ENCODE measurements at regions not wholly inside any gene's neighbourhood (a gene's known extent, or its start where the extent isn't known, plus 50 kb on each side); places are given as distances from the start of the nearest gene placed in this dataset.

GRCh38 chr1:232702911-232703310, 73.0 kb upstream of the SIPA1L2 start:
- H3K27ac ChIP-seq: no peak overlapping the region
- 87 to 94% methylated on average over 5 of the region's 5 CpGs for WGBS, 2 donors
- H3K36me3 ChIP-seq: no peaks in the 10 kb centered on the region
- peaks cover 0 to 27% (median 17%) of the 10 kb centered on the region in 4 donors for H3K4me1 ChIP-seq
- DNase-seq: no peak
- TF ChIP-seq POLR2A (IDR thresholded peaks at IDR 0.05) (no peak), POLR2AphosphoS5 (IDR thresholded peaks at IDR 0.05) (no peak)
- intact Hi-C loops (cut with DNase I): no loop called here
- no peaks in the 10 kb centered on the region for H3K27me3 ChIP-seq
- no peaks in the 10 kb centered on the region for H3K9me3 ChIP-seq
- H3K4me3 ChIP-seq: no peak overlapping the region

GRCh38 chr1:232704256-232704655, 74.3 kb upstream of the SIPA1L2 start:
- Histone ChIP-seq H3K36me3 (no peaks in the 10 kb centered on the region), H3K27me3 (no peaks in the 10 kb centered on the region), H3K27ac (peak overlapping the region; percentile 9 to 65 (median 60)), H3K4me3 (no peak overlapping the region), H3K9me3 (no peaks in the 10 kb centered on the region), H3K4me1 (peaks cover 0 to 27% (median 17%) of the 10 kb centered on the region in 4 donors)
- TF ChIP-seq POLR2A (IDR thresholded peaks at IDR 0.05) (no peak), EP300 (IDR thresholded peaks at IDR 0.05) (no peak), CTCF (IDR thresholded peaks at IDR 0.05) (no peak)
- intact Hi-C loops (cut with DNase I): no loop called here
- WGBS, 2 donors: 9 to 54% methylated on average over 2 of the region's 2 CpGs
- no peak for DNase-seq

- no peak for TF ChIP-seq CTCF (IDR thresholded peaks at IDR 0.05)
- TF ChIP-seq POLR2A (IDR thresholded peaks at IDR 0.05): no peak
- TF ChIP-seq EP300 (IDR thresholded peaks at IDR 0.05): peak in 3 of 4 donors; percentile 43 to 58 (median 45)
- TF ChIP-seq POLR2AphosphoS5 (IDR thresholded peaks at IDR 0.05): peak; percentile 77 to 84 (median 79)
- Histone ChIP-seq H3K4me3 (no peak overlapping the region), H3K36me3 (no peaks in the 10 kb centered on the region), H3K9me3 (no peaks in the 10 kb centered on the region), H3K4me1 (peaks cover 0 to 27% (median 17%) of the 10 kb centered on the region in 4 donors), H3K27ac (peak overlapping the region; percentile 52 to 65 (median 60)), H3K27me3 (no peaks in the 10 kb centered on the region)
- intact Hi-C loops (cut with DNase I): loop anchor here (5.0 kb wide), 1 partner anchor 62 kb away; no protein-coding TSS in a partner anchor
- peak; percentile 88 for DNase-seq
- 64 to 68% methylated on average over 7 of the region's 7 CpGs for WGBS, 2 donors
Measured at GRCh38 chr1:232704694-232705680, 75.1 kb upstream of the SIPA1L2 start.

GRCh38 chr1:232705815-232706575, 76.1 kb upstream of the SIPA1L2 start:
- peak; percentile 81 for DNase-seq
- WGBS, 2 donors: 80 to 82% methylated on average over 7 of the region's 7 CpGs
- intact Hi-C loops (cut with DNase I): loop anchor here (5.0 kb wide), 1 partner anchor 61 kb away; no protein-coding TSS in a partner anchor
- Histone ChIP-seq H3K4me1 (peaks cover 0 to 27% (median 17%) of the 10 kb centered on the region in 4 donors), H3K9me3 (no peaks in the 10 kb centered on the region), H3K36me3 (no peaks in the 10 kb centered on the region), H3K27me3 (no peaks in the 10 kb centered on the region), H3K27ac (peak overlapping the region; percentile 52 to 65 (median 60)), H3K4me3 (no peak overlapping the region)
- peak in 1 of 4 donors; percentile 16 for TF ChIP-seq POLR2AphosphoS5 (IDR thresholded peaks at IDR 0.05)
- no peak for TF ChIP-seq POLR2A (IDR thresholded peaks at IDR 0.05)
- TF ChIP-seq EP300 (IDR thresholded peaks at IDR 0.05): no peak
- TF ChIP-seq CTCF (IDR thresholded peaks at IDR 0.05): no peak
